ENCODE measurements at regions not wholly inside any gene's neighbourhood (a gene's known extent, or its start where the extent isn't known, plus 50 kb on each side); places are given as distances from the start of the nearest gene placed in this dataset.

DNA sequence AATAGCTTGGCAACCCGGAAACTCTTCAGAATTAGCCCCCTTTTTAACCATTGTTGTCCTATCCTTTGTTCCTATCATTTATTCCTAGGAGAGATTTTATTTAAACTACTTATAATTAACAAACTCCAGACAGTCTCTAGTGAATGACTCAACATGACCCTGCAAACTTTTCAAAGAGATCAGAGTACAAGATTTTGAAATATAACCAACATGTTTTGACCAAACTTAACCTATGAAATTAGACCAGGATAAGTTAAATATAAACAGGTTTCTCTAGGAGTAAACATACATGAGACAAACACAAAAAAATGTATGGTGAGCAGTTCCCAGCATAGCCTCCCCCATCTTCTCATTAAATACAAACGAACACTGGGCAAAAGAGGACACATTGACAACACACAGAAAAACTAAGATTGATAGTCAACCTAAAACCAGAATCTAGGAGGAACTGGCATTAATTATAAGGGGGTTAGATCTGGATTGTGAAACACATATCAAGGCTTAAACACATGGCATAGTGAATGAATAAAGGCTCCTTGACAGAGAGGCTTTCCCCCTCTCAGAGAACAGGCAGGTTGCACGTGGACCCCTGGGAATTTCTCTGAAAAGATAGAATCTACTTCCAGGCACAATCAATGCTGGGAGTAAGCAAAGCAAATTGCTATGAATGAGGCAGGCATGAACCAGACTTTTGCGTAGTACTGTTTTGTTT is 284.1 kb downstream of the IRS1 start:
- DNase-seq = no peak

DNA sequence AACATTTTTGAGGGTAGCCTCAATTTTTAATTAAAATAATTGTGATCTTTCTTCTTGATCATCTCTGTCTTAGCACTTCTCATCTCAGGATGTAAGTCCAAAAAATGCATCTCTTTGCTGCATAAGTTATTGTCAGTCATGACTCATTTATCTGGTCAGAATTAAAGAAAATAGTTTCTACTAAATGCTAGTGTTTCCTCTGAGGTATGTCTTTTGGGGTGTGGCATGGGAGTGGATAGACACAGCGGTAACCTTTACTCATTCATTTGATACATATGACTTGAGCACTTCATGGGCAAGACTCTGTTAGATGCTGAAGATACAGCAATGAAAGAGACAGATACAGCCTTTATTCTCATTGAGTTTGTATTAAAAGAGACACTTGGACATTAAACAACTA is 284.7 kb downstream of the IRS1 start:
- DNase-seq = no peak

DNA sequence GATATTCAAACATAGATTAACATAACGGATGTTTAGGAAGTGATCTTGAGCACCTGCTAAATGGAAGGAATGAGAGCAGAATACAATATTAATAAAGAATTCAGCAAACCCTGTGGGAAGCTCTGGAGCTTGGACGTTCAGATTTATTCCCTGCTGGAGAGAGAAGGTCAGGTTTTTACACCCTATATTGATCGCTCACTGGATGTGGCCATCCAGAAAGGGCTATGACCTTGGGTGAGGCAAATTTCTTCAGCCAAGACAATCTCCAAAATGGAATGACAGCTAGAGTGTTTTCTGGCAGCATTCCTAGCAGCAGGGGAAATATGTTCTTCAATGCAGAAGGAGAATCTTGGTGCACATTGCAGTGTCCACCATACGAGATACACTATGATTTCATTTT is 288.3 kb downstream of the IRS1 start:
- no peak for DNase-seq

DNA sequence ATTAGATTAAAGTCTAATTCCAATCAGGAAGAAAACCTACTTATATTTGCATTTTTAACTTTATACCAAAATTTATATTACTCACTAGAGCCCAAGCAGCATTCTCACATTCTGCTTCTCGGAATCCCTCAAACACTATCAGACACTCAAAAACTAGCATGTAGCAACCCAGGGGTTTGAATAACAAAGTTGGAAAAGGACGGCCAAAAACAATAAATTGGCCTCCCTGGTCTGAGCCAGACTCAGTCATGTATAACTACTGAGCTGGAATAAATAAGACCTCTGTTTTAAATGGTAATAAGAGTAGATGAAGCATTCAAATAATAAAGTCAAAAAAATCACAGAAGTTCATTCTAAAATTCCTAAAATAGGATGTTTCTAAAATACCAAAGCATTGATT is 290.9 kb downstream of the IRS1 start:
- DNase-seq = no peak

DNA sequence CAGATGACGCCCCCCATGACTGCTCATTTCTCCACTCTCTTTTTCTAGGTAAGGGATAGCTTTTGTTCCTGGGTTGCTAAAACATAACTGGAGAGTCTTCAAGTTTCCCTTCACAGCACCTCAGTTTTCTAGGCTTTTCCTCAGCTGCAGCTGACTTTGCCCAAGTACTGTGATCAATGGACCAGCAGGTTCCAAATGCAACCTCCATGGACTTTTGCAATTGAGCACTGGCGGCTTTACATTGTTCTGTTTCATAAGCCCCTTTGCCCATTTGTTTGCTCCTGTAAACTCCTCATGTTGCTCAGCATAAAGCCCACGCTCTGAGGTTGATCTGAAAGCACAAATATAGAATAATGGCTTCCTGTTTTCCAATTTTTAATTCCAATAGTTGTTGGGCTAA is 291.6 kb downstream of the IRS1 start:
- no peak for DNase-seq

DNA sequence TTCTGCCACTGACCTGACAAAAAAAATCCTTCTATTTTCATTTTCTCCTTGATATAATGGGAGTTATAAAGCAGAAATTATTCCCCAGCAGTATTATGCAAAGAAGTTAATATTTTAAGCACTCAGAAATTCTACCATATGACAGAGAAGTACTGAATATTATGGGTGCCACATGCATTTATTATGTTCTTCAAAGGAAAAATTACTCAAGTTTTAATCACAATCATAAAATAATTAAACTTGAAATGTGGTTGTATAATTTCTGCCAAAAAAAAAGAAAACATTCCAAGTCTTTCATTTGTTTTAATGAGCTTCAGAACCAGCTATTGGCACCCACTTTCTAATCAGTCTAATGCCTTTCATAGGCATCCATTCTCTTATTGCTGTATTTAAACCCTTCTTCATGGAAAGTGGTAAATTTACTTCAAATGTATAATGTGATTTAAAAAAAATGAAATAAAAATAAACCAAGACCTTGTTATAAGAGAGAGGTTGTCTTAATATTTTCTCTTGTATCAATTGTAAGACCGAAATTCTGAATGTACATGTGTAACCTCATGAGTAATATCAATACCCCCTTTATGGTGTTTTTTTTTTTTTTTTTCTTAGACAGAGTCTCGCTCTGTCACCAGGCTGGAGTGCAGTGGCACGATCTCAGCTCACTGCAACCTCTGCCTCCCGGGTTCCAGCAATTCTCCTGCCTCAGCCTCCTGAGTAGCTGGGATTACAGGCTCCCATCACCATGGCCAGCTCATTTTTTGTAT is 302.3 kb downstream of the IRS1 start:
- DNase-seq = no peak

DNA sequence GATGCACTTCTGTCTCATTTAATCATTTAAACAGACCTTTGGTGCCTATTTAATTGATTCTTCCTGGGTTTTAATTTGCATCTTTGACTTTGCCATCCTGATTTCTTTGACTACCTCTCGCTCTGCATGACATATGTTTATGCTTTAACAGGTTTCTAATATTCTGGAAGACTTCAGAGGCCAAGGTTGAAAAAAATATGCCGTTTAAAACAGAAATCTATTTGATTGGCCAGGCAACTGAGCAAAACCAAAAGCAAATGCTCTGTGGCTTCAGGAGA is 303.4 kb downstream of the IRS1 start:
- DNase-seq = no peak

DNA sequence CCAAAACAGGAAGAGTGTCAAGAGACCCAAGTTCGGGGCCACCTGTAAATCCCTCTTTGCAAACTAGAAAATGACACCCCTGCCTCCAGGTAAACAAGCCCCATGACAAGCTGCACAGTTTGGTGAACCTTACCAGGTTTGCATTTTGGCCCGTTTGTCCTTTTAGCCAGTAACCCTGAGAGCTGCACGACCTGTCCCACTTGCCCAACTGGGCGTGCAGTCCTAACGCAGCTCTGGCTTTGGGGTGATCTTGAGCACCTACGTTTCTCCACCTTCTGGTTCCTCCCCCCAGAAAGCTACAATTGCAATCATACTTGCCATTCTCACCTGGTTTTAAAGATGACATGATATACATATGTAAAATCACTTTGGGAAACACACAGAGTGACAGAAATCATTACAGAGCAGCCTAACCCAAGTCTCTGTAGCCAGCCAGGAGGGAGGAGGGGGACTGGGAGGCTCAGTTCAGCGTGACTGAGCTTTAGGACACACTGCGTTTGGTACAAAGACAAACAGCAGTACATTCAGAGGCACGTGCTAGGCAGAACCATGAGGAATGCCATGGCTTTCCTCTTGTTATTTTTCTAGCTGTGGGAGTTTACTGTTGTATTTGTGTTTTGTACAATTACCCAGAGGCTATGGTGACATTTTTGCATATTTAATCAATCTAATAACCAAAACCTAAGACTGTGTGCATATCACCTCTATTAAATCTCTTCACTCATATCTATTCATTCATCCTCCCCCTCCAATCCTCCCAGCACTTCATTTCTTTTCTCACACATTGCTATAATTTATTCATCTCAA is 304.0 kb downstream of the IRS1 start:
- DNase-seq = no peak

DNA sequence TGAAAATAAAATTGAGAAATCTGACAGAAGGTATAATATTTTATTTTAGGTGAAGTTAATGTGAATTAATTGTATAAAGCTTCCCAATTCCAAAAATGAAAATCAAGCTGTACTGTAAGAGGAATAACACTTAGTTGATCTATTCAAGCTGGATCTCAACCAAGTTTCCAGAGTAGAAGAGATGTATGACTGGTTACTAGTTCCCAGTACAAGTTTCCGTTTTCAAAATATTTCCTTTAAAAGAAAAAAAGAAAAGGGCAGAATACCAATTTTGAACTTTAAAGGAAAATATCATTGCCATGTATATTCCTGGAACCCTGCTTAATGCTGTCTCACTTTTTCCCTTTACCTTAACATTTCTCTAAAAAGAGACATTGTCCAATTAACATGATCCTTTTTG is 308.5 kb downstream of the IRS1 start:
- no peak for DNase-seq

DNA sequence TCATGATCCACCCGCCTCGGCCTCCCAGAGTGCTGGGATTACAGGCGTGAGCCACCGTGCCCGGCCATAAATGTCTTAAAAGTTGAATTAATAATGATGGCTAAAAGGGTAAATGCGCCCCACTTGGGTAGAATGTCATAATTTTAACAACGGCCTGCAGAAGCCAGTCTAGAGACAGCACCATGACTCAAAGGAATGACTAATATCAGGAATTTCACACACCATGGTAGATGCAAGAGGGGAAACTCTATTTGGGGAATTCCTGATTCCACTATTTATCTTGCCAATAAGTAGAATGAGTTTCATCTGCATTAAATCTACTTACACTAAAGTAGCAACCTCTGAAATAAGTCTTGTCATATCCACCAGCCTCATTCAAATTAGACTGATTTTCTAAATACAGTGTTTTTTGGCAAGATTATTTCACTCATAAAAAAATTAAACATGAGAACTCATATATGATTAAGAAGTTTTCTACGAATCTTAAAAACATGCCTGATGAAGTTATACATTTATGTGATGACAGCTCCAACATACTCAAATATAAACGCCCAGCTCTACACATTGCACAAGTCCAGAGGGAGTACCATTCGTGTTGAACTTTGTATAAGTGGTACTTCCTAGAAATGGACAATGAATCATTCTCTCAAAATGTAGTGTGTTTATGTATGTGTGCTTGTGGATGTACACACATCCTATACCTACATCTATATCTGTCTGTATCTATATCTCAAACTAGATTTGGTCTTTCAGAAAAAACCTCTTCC is 309.7 kb downstream of the IRS1 start:
- DNase-seq = no peak

DNA sequence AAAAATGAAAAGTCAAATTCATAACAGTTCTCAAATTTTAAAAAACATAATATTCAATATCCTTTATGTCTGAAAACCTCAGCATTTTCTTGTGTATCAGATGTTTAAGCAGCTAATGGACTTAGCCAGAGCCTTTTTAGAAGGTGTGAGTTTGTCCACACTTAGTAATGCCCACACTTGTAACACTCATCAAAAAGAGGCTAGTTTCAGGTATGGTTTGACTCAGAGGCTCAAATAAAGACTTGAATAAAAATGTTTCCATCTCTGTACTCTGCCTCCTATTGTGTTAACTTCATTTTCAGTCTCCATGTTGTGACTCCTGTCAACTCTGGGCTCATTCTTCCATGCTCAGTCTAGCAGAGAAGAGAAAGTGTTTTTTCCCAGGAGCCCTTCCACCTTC is 311.6 kb downstream of the IRS1 start:
- DNase-seq = no peak

DNA sequence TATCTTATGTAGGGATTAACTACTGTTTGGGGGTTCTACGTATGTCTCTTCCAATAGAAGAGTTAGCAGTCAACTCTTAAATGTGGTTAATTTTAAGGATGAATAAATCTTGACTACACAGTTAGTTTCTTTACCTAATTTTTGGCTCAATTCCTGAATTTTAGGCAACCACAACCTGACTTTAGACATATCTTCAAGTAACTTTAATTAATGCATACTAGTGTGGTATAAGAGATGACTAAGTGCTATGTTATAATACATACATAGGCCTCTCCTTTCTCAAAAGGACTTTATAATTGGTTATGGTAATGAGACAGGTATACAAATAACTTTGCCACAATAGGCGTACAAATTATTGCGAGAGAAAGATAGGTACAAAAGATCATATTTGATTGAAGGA is 312.0 kb downstream of the IRS1 start:
- no peak for DNase-seq

DNA sequence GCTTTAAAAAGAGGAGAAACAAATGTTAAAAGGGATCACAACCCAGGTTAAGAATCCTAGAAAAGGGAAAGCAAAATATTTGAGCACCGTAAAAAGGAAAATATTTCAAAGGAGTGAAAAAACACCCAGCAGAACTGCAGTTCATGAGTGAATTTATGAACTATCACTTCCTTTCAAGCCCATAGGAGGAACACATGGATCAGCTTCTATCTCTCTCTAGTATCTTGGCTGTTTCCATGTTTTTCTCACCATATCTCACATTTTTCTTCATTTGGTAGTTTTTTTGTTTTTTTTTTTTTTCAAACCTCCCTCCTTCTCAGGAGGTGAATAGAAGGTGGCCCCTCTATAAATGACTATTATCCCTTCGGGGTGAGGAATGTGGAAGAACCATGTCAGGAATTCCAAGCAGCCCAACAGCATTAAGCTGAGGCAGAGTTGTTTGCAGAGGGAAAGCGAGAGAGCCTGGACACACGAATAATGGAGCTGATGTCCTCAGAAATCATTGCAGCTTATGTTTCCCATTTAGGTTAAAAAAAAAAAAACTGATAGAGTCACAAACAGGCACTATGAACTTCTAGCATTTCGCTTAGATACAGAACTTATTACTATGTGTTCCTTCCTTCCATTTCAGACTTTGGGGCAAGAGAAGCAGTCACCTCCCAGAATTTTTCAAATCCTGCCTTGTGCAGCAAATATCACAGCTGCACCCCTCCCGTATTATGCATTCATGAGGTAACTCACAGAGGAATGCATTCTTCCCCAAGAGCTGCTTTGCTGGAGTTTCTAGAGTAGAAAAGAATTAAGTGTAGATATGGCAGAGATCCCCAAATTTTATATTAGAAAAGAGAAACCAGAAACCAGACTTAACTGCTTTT is 315.6 kb downstream of the IRS1 start:
- no peak for DNase-seq

DNA sequence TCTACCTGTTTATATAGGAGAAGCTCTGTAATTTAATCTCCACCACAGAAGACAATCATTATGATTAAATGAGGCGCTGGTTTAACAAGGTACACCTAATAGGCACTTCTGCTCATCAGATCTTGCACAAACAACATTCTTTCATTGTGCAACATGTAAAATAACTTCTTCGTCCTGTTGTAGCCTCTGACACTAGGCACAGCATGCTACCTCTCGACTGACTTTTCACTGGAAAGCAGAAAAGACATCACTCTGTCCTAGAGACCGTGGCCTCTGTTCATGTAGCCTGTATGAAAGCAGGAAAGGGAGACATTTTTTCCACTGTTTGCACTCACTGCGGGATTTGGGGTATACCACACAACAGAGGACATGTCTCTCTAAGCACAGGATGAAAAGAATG is 316.5 kb downstream of the IRS1 start:
- no peak for DNase-seq

DNA sequence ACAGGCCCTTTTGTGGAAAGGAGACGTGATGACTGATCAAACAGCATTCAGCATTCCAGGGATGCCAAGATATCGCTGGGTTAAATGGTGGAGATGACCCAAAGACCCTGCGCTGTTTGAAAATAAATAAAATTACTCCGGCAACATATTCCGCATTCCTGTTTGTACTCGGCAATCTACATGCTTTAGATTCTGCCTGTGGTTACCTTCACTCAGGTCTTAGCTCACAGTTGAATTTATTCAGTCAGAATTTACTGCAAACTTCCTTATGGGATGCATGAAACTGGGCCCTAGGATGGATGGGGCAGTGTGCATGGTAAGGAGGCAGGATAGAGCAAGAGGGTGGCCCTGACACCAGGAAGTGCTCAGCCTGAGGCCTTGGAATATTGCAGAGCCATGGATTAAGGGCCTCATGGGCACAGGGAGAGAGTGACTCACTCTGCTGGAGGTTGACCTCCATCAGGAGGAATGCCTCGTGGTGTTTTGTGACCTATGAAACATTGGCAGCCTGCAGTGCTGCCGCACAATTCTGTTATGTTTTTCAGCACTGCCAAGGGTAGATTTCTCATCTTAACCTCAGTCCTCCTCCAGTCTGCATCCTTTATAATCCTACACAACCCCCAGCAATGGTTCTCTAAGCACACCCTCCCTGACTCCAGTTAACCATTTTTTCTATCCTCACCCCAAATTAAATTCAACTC is 321.4 kb downstream of the IRS1 start:
- DNase-seq = no peak

DNA sequence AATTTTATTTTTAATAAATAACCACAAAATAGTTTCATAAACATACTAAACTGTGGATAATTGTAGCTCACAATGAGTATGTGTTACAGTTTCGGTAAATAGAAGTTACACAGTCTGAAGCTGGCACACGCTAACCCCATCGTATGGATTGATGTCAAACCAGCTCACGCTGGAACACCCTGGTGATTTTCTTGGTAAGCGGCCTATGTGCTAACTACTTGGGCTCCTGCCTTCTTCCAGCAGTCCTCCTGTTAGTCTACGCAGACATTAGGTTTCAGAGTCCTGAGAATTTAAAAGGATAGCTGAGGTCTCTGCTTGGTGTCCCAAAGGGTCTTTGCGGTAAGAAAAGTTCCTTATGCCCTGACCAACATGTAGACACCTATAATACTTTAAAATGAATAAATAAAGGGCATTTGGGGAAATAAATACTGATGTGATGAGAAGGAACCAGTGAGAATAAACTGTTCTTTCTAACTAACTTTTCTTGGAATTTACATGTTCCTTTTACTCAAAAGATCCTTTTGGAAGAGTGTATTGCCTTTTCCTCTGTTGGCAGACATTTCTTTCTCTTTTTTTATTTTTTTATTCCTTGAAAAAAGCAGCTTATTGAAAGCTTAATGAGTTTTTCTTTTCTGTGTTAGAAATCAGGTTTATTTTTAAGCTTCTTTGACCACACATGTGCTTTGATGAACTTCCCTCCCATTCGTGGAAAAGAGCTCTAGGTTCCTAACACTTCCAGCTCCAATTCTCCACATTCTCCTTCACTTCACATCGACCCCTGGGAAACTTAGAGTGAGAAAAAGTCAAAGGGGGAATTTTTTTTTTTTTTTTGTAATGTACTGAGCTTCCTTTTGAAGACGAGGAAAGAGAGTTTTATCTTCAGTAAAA is 322.2 kb downstream of the IRS1 start:
- no peak for DNase-seq

DNA sequence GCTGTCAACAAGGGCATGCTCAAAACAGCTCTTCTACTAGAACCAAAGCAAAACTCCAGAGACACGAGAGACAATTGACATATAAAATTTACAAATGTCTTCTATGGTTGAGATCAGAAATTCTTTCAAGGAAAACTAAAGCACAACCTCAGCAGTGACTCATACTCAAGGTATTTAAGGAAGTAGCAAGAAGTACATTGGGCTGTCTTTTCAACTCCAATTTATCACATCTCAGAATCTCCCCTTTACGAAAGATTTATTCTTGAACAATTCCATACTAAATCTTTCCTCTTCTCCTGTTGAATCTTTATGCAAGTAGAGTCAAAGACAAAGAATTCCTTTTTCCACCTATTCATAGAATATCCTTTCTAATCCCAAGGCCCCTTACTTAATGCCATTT is 324.0 kb downstream of the IRS1 start:
- DNase-seq = no peak

DNA sequence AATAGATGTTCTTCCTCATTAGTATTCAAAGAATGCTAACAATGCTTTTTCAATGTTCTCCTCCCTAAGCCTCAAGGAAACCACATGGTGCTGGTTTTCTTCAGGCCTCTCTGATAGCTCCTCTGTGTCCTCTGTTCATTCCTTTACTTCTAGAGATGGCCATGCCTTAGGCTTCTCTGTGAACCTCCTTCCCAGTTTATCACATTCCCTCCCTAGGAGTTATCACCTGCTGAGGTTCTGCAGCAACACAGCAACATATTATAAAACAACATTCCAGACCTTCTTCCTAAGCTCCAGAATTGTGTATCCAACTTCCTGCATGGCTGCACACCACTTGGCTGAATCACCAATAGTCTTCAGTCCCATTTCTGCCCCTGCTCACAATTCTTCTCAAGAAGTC is 325.5 kb downstream of the IRS1 start:
- no peak for DNase-seq

DNA sequence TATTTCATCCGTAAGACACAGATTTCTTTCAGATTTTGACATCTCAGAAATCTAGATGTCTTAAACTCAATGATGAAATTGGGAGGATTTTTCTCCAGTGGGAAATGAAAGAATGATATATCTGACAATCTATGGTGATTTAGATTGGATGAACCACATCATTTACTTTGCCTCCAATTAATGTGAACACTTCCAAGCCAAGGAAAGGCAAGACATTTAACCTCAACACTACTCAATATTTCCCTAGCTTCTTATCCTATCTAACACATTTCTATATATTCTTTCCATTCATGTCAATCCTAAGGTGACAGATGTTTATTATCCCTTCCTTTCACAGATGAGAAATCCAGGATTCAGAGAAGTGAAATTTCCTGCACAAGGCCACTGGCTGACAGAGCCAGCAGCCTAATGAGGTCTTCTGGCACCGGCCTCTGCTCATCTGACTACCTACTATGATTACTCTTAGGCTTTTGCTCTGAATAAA is 327.6 kb downstream of the IRS1 start:
- no peak for DNase-seq

DNA sequence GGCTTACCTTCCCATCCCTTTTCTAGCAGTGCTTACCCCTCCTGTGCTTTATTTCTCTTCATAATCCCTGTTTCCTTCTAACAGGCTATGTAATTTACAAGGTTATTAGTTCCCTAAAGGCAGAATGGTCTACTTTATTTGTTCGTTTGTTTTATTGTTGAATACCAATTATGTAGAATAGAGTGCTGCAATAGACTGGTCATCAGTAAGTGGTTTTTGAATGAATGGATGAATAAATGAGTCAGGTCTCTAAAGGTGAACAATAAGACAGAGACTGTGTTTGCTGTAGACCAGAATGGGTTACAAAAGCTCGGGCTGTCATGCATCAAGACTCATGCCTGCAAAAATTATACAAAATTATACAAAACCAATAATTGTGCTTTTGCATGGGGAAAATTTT is 332.0 kb downstream of the IRS1 start:
- no peak for DNase-seq

DNA sequence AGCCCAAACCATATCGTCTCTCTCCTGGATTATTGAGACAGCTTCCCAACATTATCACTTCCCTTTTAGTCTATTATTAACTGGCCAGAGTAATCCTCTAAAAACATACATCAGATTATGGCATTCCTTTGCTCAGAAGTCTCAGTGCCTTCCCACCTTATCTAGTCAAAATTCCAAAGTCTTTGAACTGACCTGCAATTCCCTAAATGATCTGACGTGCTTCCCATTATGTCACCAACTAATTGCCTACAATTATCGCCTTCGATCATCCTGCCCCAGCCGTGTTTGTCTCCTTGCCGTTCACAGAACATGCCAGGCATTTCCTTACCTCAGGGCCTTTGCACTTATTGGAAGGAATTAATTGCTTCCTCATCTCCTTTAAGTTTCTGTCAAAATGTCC is 332.4 kb downstream of the IRS1 start:
- DNase-seq = no peak

Data from DMS79 treated with DMSO at 0.1 percent for 48 hours (cell line).